Caco-2 (cell line): ENCODE measurements at regions not wholly inside any gene's neighbourhood (a gene's known extent, or its start where the extent isn't known, plus 50 kb on each side); places are given as distances from the start of the nearest gene placed in this dataset.

Source experiments
- BruUV-seq: library from RNA; stranded (reverse); fragments of 400-500 nt; replicated peaks from 2 replicates; lab custom pipeline; 2021; lab: Mats Ljungman, UMichigan
- CTCF ChIA-PET: fragments of 300-600 bp; sonication (Branson Sonifier 250); formaldehyde crosslinking; loops from one replicate; lab custom pipeline; 2022; ENCODE audit warnings: antibody characterized with exemption; lab: Charles Lee
- POLR2A ChIA-PET: fragments of 300-600 bp; sonication (Branson Sonifier 250); formaldehyde crosslinking; loops from one replicate; lab custom pipeline; 2022; ENCODE audit warnings: antibody characterized with exemption; lab: Charles Lee
- DNase-seq, 2 experiments: peaks; one replicate each; pipeline versions ENCODE4 v3.0.0 to v3.0.0-alpha.2; 2020 to 2022
- H3K27me3 ChIP-seq: replicated peaks from 2 replicates; pipeline ENCODE4 v1.6.0; 2011; ENCODE audit warnings: low read length; ENCODE audit not compliant: control insufficient read depth, insufficient read depth
- H3K36me3 ChIP-seq: 2 replicates; pipeline ENCODE4 v1.5.1; 2011; ENCODE audit warnings: low read length; ENCODE audit not compliant: control insufficient read depth, insufficient read depth
- H3K4me1 ChIP-seq: fragments of 250-450 bp; sonication (Bioruptor Pico); 2 replicates; pipeline ENCODE4 v1.5.1; 2020; ENCODE audit warnings: mild to moderate bottlenecking
- H3K4me3 ChIP-seq: 2 replicates; pipeline ENCODE4 v1.5.1; 2011; ENCODE audit warnings: low read depth, mild to moderate bottlenecking, control low read depth, low read length
- H3K9me3 ChIP-seq: fragments of 250-450 bp; sonication (Bioruptor Pico); 2 replicates; pipeline ENCODE4 v1.5.1; 2020; ENCODE audit warnings: mild to moderate bottlenecking, moderate library complexity
- H3K27ac Mint-ChIP-seq: one replicate; pipeline ENCODE4 v1.8.0; 2022; ENCODE audit warnings: mixed read lengths; ENCODE audit not compliant: unreplicated experiment
- H3K27me3 Mint-ChIP-seq: one replicate; pipeline ENCODE4 v1.8.0; 2022; ENCODE audit warnings: mixed read lengths; ENCODE audit not compliant: insufficient read depth, unreplicated experiment
- H3K36me3 Mint-ChIP-seq: one replicate; pipeline ENCODE4 v1.8.0; 2022; ENCODE audit warnings: mild to moderate bottlenecking, mixed read lengths; ENCODE audit not compliant: insufficient read depth, unreplicated experiment
- H3K4me1 Mint-ChIP-seq: one replicate; pipeline ENCODE4 v1.8.0; 2022; ENCODE audit warnings: low read depth, mixed read lengths; ENCODE audit not compliant: unreplicated experiment
- H3K4me3 Mint-ChIP-seq: one replicate; pipeline ENCODE4 v1.8.0; 2022; ENCODE audit warnings: mild to moderate bottlenecking, moderate library complexity, mixed read lengths; ENCODE audit not compliant: unreplicated experiment
- H3K9me3 Mint-ChIP-seq: one replicate; pipeline ENCODE4 v1.8.0; 2022; ENCODE audit warnings: mixed read lengths; ENCODE audit not compliant: unreplicated experiment
- intact Hi-C: fragments of 100-400 bp; cut with micrococcal nuclease; formaldehyde crosslinking; loops from one replicate; pipeline ENCODE4 v1.10.0; 2022; ENCODE audit not compliant: unreplicated experiment
- TF ChIP-seq, protein P1 (sequence below), 2 experiments: fragments of 200-600 bp in 1 of 2; IDR thresholded peaks; 1 replicate in 1 of 2; 2 replicates in 1 of 2; pipeline versions ENCODE4 v1.5.1 to v1.8.0; 2011 to 2022; ENCODE audit warnings: antibody characterized with exemption in 1 of 2, control low read depth in 1 of 2, inconsistent platforms in 1 of 2, low read depth in 1 of 2, low read length in 1 of 2, mild to moderate bottlenecking in 1 of 2, moderate library complexity in 1 of 2; ENCODE audit not compliant: insufficient read depth in 1 of 2, severe bottlenecking in 1 of 2, unreplicated experiment in 1 of 2

DNA sequence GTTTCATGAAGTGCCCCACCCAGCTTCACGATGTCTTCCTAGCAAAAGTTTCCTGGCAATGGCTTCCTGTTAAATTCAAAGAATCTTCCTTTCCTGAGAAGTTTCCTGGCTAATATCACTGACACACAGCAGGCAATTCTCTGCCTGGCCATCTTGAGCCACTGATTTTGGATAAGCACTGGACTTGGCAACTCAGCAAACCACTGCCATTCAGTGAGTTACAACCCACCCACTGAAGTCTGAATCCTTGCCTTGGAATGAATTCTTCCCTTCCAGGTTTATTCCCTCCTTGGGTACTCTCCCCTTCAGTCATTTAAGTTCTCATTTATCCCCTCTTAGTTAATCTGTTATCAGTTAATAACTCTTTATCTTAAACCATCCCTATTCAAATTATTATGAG lies 426.0 kb downstream of the MBD2 start:
- intact Hi-C loops: no loop called here
- CTCF ChIA-PET: no interaction called here
- H3K9me3 ChIP-seq: no peaks in the 10 kb centered on the region
- H3K4me3 ChIP-seq: no peak overlapping the region
- H3K36me3 ChIP-seq: no peaks in the 10 kb centered on the region
- no peaks in the 10 kb centered on the region for H3K36me3 Mint-ChIP-seq
- no peak overlapping the region for H3K4me3 Mint-ChIP-seq
- POLR2A ChIA-PET: no interaction called here
- BruUV-seq: no TSS peak
- H3K27me3 Mint-ChIP-seq: no peaks in the 10 kb centered on the region
- no peaks in the 10 kb centered on the region for H3K27me3 ChIP-seq
- no peaks in the 10 kb centered on the region for H3K4me1 Mint-ChIP-seq
- DNase-seq: no peak
- TF ChIP-seq, protein P1, sequence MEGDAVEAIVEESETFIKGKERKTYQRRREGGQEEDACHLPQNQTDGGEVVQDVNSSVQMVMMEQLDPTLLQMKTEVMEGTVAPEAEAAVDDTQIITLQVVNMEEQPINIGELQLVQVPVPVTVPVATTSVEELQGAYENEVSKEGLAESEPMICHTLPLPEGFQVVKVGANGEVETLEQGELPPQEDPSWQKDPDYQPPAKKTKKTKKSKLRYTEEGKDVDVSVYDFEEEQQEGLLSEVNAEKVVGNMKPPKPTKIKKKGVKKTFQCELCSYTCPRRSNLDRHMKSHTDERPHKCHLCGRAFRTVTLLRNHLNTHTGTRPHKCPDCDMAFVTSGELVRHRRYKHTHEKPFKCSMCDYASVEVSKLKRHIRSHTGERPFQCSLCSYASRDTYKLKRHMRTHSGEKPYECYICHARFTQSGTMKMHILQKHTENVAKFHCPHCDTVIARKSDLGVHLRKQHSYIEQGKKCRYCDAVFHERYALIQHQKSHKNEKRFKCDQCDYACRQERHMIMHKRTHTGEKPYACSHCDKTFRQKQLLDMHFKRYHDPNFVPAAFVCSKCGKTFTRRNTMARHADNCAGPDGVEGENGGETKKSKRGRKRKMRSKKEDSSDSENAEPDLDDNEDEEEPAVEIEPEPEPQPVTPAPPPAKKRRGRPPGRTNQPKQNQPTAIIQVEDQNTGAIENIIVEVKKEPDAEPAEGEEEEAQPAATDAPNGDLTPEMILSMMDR (IDR thresholded peaks at IDR 0.05; ENCODE audit: insufficient read depth in 1 of 2, low read depth in 1 of 2, low read length in 1 of 2, severe bottlenecking in 1 of 2, unreplicated experiment in 1 of 2): no peak
- H3K9me3 Mint-ChIP-seq: no peaks in the 10 kb centered on the region
- no peak overlapping the region for H3K27ac Mint-ChIP-seq
- no peaks in the 10 kb centered on the region for H3K4me1 ChIP-seq

DNA sequence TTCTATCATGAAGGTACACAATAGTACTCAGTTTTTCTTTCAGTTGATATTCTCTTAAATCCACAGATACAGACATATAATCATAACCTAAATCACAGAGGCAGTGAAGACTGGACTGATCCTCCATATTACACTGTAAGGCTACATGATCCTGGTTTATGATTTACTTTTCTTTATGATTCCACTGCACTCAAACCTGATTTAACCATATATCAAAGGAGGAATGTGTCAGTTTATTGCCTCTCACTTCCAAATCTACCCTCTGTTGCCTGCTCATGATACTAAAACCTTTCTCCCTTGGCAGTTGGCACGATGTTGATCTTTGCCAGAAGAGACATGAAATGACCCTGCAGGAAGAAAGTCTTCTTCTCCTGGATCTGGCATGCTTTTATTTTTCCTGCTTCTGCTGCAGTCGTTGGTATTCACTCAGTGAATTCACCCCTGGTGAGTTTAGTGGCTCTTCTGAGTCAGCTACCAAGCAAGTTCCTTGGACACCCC lies 426.4 kb downstream of the MBD2 start:
- no TSS peak for BruUV-seq
- Mint-ChIP-seq H3K36me3 (no peaks in the 10 kb centered on the region), H3K27ac (no peak overlapping the region), H3K9me3 (no peaks in the 10 kb centered on the region), H3K4me1 (no peaks in the 10 kb centered on the region), H3K4me3 (no peak overlapping the region), H3K27me3 (no peaks in the 10 kb centered on the region)
- H3K36me3 ChIP-seq: no peaks in the 10 kb centered on the region
- TF ChIP-seq, protein P1 (IDR thresholded peaks at IDR 0.05; ENCODE audit: insufficient read depth in 1 of 2, low read depth in 1 of 2, low read length in 1 of 2, severe bottlenecking in 1 of 2, unreplicated experiment in 1 of 2): no peak
- no peaks in the 10 kb centered on the region for H3K9me3 ChIP-seq
- no peak for DNase-seq
- POLR2A ChIA-PET: no interaction called here
- CTCF ChIA-PET: no interaction called here
- H3K4me3 ChIP-seq: no peak overlapping the region
- intact Hi-C loops: no loop called here
- no peaks in the 10 kb centered on the region for H3K27me3 ChIP-seq
- no peaks in the 10 kb centered on the region for H3K4me1 ChIP-seq

DNA sequence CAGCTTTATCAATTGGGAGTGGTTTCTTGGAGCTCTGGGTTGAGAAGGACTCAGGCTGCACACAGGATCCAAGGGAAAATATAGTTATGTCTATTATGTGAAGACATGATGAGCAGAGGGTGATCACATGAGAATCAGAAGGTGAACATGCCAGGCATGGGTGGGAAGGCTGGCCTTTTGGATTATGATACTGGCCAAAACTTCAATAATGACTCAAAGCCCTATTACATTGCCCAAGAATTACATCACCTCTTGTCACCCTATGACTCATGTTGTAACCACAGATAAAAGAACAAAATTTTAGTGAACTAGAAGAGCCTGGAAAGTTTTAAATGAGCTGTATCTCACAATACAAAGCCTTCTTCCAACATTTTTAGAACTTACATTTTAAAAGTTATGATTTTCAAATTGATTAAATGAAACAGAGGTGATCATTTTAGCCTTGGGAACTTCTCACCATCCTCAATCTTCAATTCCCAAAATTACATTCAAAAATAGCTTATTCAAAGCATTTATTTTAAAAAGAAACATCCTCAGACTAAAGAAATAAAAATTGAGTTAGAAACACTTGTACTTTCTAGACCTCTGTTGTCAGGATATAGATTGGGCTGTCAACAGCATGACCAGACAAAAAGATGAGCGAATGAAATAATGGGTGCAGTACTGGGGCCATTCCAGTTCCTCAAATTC lies 428.3 kb downstream of the MBD2 start:
- Histone ChIP-seq H3K27me3 (no peaks in the 10 kb centered on the region), H3K4me1 (no peaks in the 10 kb centered on the region), H3K9me3 (no peaks in the 10 kb centered on the region), H3K36me3 (no peaks in the 10 kb centered on the region), H3K4me3 (no peak overlapping the region)
- ChIA-PET POLR2A (no interaction called here), CTCF (no interaction called here)
- no peak overlapping the region for H3K4me3 Mint-ChIP-seq
- H3K27me3 Mint-ChIP-seq: no peaks in the 10 kb centered on the region
- H3K9me3 Mint-ChIP-seq: no peaks in the 10 kb centered on the region
- H3K4me1 Mint-ChIP-seq: no peaks in the 10 kb centered on the region
- no TSS peak for BruUV-seq
- H3K36me3 Mint-ChIP-seq: no peaks in the 10 kb centered on the region
- no peak overlapping the region for H3K27ac Mint-ChIP-seq
- no peak for DNase-seq
- TF ChIP-seq, protein P1 (IDR thresholded peaks at IDR 0.05; ENCODE audit: insufficient read depth in 1 of 2, low read depth in 1 of 2, low read length in 1 of 2, severe bottlenecking in 1 of 2, unreplicated experiment in 1 of 2): no peak
- intact Hi-C loops: no loop called here
